HEK293 (cell line): ENCODE measurements at regions not wholly inside any gene's neighbourhood (a gene's known extent, or its start where the extent isn't known, plus 50 kb on each side); places are given as distances from the start of the nearest gene placed in this dataset.

Source experiments
- CTCF ChIA-PET: fragments of 350-600 bp; formaldehyde crosslinking; extraction: SDS; loops from one replicate; lab custom pipeline; 2021; ENCODE audit warnings: antibody characterized with exemption; lab: Yijun Ruan, JAX
- POLR2A ChIA-PET: fragments of 300-600 bp; formaldehyde crosslinking; extraction: SDS; loops from one replicate; lab custom pipeline; 2020; ENCODE audit warnings: antibody characterized with exemption, inconsistent platforms; lab: Yijun Ruan, JAX
- H3K27ac ChIP-seq: fragments of 200-500 bp; sonication (Bioruptor generic); 2 replicates; pipeline ENCODE4 v1.5.1; 2014; ENCODE audit warnings: low read depth, low read length, control low read depth, inconsistent platforms; ENCODE audit errors: extremely low read depth
- H3K36me3 ChIP-seq, 2 experiments: fragments of 200-500 bp in 1 of 2; sonication (Bioruptor generic) in 1 of 2; 1 replicate in 1 of 2; 2 replicates in 1 of 2; pipeline ENCODE4 v1.5.1; 2014 to 2017; ENCODE audit warnings: inconsistent platforms in 2 of 2, low read length in 2 of 2; ENCODE audit not compliant: control insufficient read depth in 2 of 2, insufficient read depth in 1 of 2
- H3K4me1 ChIP-seq: fragments of 200-500 bp; sonication (Bioruptor generic); 2 replicates; pipeline ENCODE4 v1.5.1; 2014; ENCODE audit warnings: mild to moderate bottlenecking, low read length, inconsistent platforms; ENCODE audit not compliant: control insufficient read depth, insufficient read depth
- H3K4me3 ChIP-seq: 2 replicates; pipeline ENCODE4 v1.5.1; 2011; ENCODE audit warnings: low read depth, mild to moderate bottlenecking, control low read depth, low read length, moderate library complexity
- H3K9me3 ChIP-seq: fragments of 200-500 bp; sonication (Bioruptor generic); 2 replicates; pipeline ENCODE4 v1.5.1; 2014; ENCODE audit warnings: low read depth, low read length, inconsistent platforms; ENCODE audit not compliant: control insufficient read depth, insufficient read depth
- ATF2 ChIP-seq: fragments of 450-650 bp; formaldehyde crosslinking; IDR thresholded peaks from 2 replicates; pipeline ENCODE4 v1.5.1; 2016; ENCODE audit warnings: missing biosample characterization, missing genetic modification characterization, low read depth
- EGR2 ChIP-seq: fragments of 450-650 bp; formaldehyde crosslinking; IDR thresholded peaks from 2 replicates; pipeline ENCODE4 v1.5.1; 2016; ENCODE audit warnings: low read depth, missing biosample characterization, missing genetic modification characterization
- GLIS1 ChIP-seq: fragments of 450-650 bp; formaldehyde crosslinking; IDR thresholded peaks from 2 replicates; pipeline ENCODE4 v1.5.1; 2016; ENCODE audit warnings: missing biosample characterization, missing genetic modification characterization
- KLF16 ChIP-seq: fragments of 450-650 bp; formaldehyde crosslinking; IDR thresholded peaks from 2 replicates; pipeline ENCODE4 v1.5.1; 2017; ENCODE audit warnings: missing biosample characterization, missing genetic modification characterization
- REST ChIP-seq: fragments of 450-650 bp; formaldehyde crosslinking; IDR thresholded peaks from 2 replicates; pipeline ENCODE4 v1.5.1; 2016; ENCODE audit warnings: missing biosample characterization, missing genetic modification characterization
- ZBTB6 ChIP-seq: fragments of 450-650 bp; formaldehyde crosslinking; IDR thresholded peaks from 2 replicates; pipeline ENCODE4 v1.5.1; 2017; ENCODE audit warnings: missing biosample characterization, missing genetic modification characterization
- ZBTB7A ChIP-seq: fragments of 450-650 bp; formaldehyde crosslinking; IDR thresholded peaks from 2 replicates; pipeline ENCODE4 v1.5.1; 2016; ENCODE audit warnings: low read depth, missing biosample characterization, missing genetic modification characterization
- ZFP37 ChIP-seq: fragments of 450-650 bp; formaldehyde crosslinking; IDR thresholded peaks from 2 replicates; pipeline ENCODE4 v1.5.1; 2016; ENCODE audit warnings: missing biosample characterization, missing genetic modification characterization
- ZNF148 ChIP-seq: fragments of 450-650 bp; formaldehyde crosslinking; IDR thresholded peaks from 2 replicates; pipeline ENCODE4 v1.5.0; 2017; ENCODE audit warnings: missing biosample characterization, missing genetic modification characterization, borderline replicate concordance
- ZNF239 ChIP-seq: fragments of 450-650 bp; formaldehyde crosslinking; IDR thresholded peaks from 2 replicates; pipeline ENCODE4 v1.5.1; 2016; ENCODE audit warnings: missing biosample characterization, missing genetic modification characterization
- ZNF280D ChIP-seq: fragments of 450-650 bp; formaldehyde crosslinking; IDR thresholded peaks from 2 replicates; pipeline ENCODE4 v1.5.1; 2016; ENCODE audit warnings: missing biosample characterization, missing genetic modification characterization
- ZNF514 ChIP-seq: fragments of 450-650 bp; formaldehyde crosslinking; IDR thresholded peaks from 2 replicates; pipeline ENCODE4 v1.5.1; 2016; ENCODE audit warnings: missing biosample characterization, missing genetic modification characterization
- ZNF518A ChIP-seq: fragments of 450-650 bp; formaldehyde crosslinking; conservative IDR thresholded peaks from 2 replicates; pipeline ENCODE4 v1.5.1; 2016; ENCODE audit warnings: low read depth, missing biosample characterization, missing genetic modification characterization
- ZNF521 ChIP-seq: fragments of 450-650 bp; formaldehyde crosslinking; IDR thresholded peaks from 2 replicates; pipeline ENCODE4 v1.5.1; 2017; ENCODE audit warnings: missing biosample characterization, mild to moderate bottlenecking, missing genetic modification characterization
- ZNF580 ChIP-seq: fragments of 450-650 bp; formaldehyde crosslinking; IDR thresholded peaks from 2 replicates; pipeline ENCODE4 v1.5.1; 2016; ENCODE audit warnings: missing biosample characterization, missing genetic modification characterization
- ZNF692 ChIP-seq: fragments of 450-650 bp; formaldehyde crosslinking; IDR thresholded peaks from 2 replicates; pipeline ENCODE4 v1.5.1; 2016; ENCODE audit warnings: missing biosample characterization, missing genetic modification characterization
- ZNF768 ChIP-seq: fragments of 450-650 bp; formaldehyde crosslinking; IDR thresholded peaks from 2 replicates; pipeline ENCODE4 v1.5.1; 2018; ENCODE audit warnings: missing biosample characterization, mild to moderate bottlenecking, missing genetic modification characterization
- ZNF843 ChIP-seq: fragments of 450-650 bp; formaldehyde crosslinking; IDR thresholded peaks from 2 replicates; pipeline ENCODE4 v1.5.1; 2016; ENCODE audit warnings: missing biosample characterization, missing genetic modification characterization

GRCh38 chr11:119473226-119473625 lies 50.3 kb upstream of the THY1 start:
- CTCF ChIA-PET: interaction anchor here (0.6 to 2.4 kb wide), 3 partner anchors 91 to 259 kb away, joined by 3 to 28 read pairs (median 3); partner anchors contain the start of gene USP2
- Histone ChIP-seq H3K9me3 (no peaks in the 10 kb centered on the region), H3K27ac (no peak overlapping the region), H3K4me1 (no peaks in the 10 kb centered on the region), H3K4me3 (no peak overlapping the region), H3K36me3 (no peaks in the 10 kb centered on the region)
- POLR2A ChIA-PET: no interaction called here
- TF ChIP-seq KLF16 (no peak), ZNF692 (no peak), ZNF843 (tag by site-specific recombination) (no peak), ZNF148 (tag by site-specific recombination) (no peak), ZNF580 (tag by site-specific recombination) (no peak), ZBTB7A (no peak), ZNF239 (tag by site-specific recombination) (no peak), ZNF514 (no peak), ZBTB6 (tag by site-specific recombination) (no peak), GLIS1 (tag by site-specific recombination) (no peak), ZNF518A (no peak), REST (tag by site-specific recombination) (no peak), ZNF280D (tag by site-specific recombination) (no peak), ZNF768 (no peak), ZFP37 (tag by site-specific recombination) (no peak), ATF2 (tag by site-specific recombination) (no peak), EGR2 (no peak), ZNF521 (no peak)
